Pancreas (tissue), 10 donors: ENCODE measurements at regions not wholly inside any gene's neighbourhood (a gene's known extent, or its start where the extent isn't known, plus 50 kb on each side); places are given as distances from the start of the nearest gene placed in this dataset.

ENCODE experiments used
- ATAC-seq, 4 donors: fragments of 200-7000 bp; cut with Tn5 transposase; one replicate each; pipeline versions ENCODE4 v1.8.0 to v1.9.1; 2020; ENCODE audit warnings: mild to moderate bottlenecking in 4 of 4, moderate library complexity in 4 of 4
- DNase-seq, 6 donors: peaks; one replicate each; pipeline ENCODE4 v3.0.0-alpha.2; 2020
- FAIRE-seq: peaks from 2 replicates; lab custom pipeline; 2012; peaks lifted over from hg19 to GRCh38; lab: Jason Lieb, UNC
- H3K27ac ChIP-seq, 4 donors: fragments of 200-600 bp; sonication (generic); 1 replicate in 3 of 4; 2 replicates in 1 of 4; pipeline versions ENCODE4 v1.5.0 to v1.8.0; 2020
- H3K27me3 ChIP-seq, 4 donors: fragments of 200-600 bp; one replicate each; pipeline ENCODE4 v1.8.0; 2021
- H3K36me3 ChIP-seq, 3 donors: fragments of 200-600 bp; sonication (generic) in 1 of 3; one replicate each; pipeline versions ENCODE4 v1.5.0 to v1.8.0; 2020 to 2021
- H3K4me1 ChIP-seq, 3 donors: fragments of 200-600 bp; one replicate each; pipeline ENCODE4 v1.8.0; 2021
- H3K4me3 ChIP-seq, 4 donors: fragments of 200-600 bp; sonication (generic) in 2 of 4; one replicate each; pipeline versions ENCODE4 v1.5.0 to v1.8.0; 2020 to 2021
- H3K9me3 ChIP-seq, 4 donors: fragments of 200-600 bp; one replicate each; pipeline ENCODE4 v1.8.0; 2021
- WGBS, 2 donors: extraction: QIAGEN DNeasy Blood & Tissue Kit; methylation state at CpG; one replicate each; pipeline ENCODE4 v1.1.7; 2013; 5-methylcytosine and 5-hydroxymethylcytosine counted together
- intact Hi-C, 3 donors: fragments of 100-400 bp; cut with DNase I; formaldehyde crosslinking; loops; one replicate each; pipeline versions ENCODE4 v1.11.1 to v1.14.2; 2022
- TF ChIP-seq, protein P1 (sequence below), 4 donors: fragments of 200-600 bp; sonication (generic) in 3 of 4; IDR thresholded peaks; one replicate each; pipeline versions ENCODE4 v1.5.0 to v1.8.0; 2021; ENCODE audit warnings: antibody characterized with exemption in 4 of 4
- donor health status: healthy with polysubstance abuse.
- donor health status: DM: no; HTN: no; CAD: no; lungs with moderate emphysema.
- donor health status: DM: no; HTN: no; CAD: no.
- donor health status: control.
- donor health status: control.
- donor health status: Bipolar disorder and iron deficiency.
- donor health status: DM: yes; HTN: yes; CAD: no.
- donor health status: DM: no; HTN: no; CAD: no.
- donor health status: DM: no; HTN: no; CAD: no.
- donor health status: DM: yes; HTN: yes; CAD: no.

DNA sequence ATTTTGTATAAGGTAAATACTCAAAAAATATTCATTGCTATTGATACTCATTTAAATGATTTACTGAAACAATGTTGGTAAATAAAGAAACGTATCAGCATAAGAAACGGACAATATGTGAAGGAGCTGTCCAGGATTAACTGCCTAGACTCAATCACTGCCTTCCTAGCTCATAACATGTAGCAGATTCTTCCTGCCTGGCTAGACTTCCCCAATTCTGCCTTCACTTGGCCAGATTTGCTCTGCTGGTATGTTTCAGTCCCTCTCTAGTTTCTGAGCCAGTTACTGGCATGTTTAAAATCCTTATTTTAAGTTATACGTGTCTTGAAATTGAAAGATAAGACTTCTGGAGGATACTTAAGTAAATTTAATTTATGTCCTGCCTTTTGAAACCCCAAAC is 740.3 kb downstream of the CENPC start:
- no peak for ATAC-seq
- WGBS, 2 donors, result 56 to 61% methylated on average over 3 of the region's 3 CpGs
- no peak for FAIRE-seq
- TF ChIP-seq, protein P1, sequence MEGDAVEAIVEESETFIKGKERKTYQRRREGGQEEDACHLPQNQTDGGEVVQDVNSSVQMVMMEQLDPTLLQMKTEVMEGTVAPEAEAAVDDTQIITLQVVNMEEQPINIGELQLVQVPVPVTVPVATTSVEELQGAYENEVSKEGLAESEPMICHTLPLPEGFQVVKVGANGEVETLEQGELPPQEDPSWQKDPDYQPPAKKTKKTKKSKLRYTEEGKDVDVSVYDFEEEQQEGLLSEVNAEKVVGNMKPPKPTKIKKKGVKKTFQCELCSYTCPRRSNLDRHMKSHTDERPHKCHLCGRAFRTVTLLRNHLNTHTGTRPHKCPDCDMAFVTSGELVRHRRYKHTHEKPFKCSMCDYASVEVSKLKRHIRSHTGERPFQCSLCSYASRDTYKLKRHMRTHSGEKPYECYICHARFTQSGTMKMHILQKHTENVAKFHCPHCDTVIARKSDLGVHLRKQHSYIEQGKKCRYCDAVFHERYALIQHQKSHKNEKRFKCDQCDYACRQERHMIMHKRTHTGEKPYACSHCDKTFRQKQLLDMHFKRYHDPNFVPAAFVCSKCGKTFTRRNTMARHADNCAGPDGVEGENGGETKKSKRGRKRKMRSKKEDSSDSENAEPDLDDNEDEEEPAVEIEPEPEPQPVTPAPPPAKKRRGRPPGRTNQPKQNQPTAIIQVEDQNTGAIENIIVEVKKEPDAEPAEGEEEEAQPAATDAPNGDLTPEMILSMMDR (IDR thresholded peaks at IDR 0.05), result no peak
- Histone ChIP-seq H3K4me1 (no peaks in the 10 kb centered on the region), H3K27ac (no peak overlapping the region), H3K27me3 (no peaks in the 10 kb centered on the region), H3K36me3 (no peaks in the 10 kb centered on the region), H3K4me3 (no peak overlapping the region), H3K9me3 (no peaks in the 10 kb centered on the region)
- intact Hi-C loops, result no loop called here
- DNase-seq, result no peak

DNA sequence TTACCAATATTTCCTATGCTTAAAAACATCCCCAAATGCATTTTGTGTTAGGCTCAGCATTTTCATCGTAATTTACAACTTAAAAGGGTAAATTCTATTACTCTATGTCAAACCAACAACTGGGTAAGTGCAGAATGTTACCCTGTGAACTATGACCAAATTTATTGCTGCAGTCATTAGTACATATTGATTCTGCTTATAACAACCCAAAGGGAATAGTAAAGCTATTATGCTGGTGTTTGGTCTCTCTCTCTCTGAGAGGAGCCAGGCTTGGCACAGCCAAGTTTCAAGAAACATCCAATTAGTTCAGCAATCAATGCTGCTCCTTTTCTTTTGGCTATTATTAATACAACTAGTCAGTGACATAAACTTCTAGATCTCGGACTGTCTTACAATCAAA is 747.7 kb downstream of the CENPC start:
- 38 to 50% methylated on average over 2 of the region's 2 CpGs for WGBS, 2 donors

DNA sequence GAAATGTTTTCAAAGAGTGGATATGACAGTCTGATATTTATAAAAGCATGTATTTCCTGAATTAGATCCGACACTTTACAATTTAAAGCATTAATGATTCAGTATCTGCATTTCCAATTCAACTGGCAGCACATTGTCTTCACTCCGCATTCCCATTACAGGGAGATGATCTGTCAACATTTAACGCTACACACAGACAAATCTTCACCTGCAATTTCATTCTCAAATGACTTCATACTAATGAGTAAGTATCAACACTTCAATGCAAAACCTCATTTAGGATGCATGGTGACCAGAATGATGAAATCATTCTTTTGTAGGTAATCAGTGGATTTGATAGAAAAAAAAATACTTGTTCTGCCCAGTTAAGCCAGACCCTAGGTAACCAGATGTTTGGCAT is 749.6 kb downstream of the CENPC start:
- no peaks in the 10 kb centered on the region for H3K9me3 ChIP-seq
- no peak overlapping the region for H3K27ac ChIP-seq
- ATAC-seq (no peak), DNase-seq (no peak), FAIRE-seq (no peak)
- no peaks in the 10 kb centered on the region for H3K27me3 ChIP-seq
- no peaks in the 10 kb centered on the region for H3K4me1 ChIP-seq
- TF ChIP-seq, protein P1 (IDR thresholded peaks at IDR 0.05), result no peak
- WGBS, 2 donors, result 80 to 82% methylated on average over 3 of the region's 3 CpGs
- intact Hi-C loops, result no loop called here
- no peaks in the 10 kb centered on the region for H3K36me3 ChIP-seq
- H3K4me3 ChIP-seq, result no peak overlapping the region

More for the DNA sequence above, 747.7 kb downstream of the CENPC start:
- ATAC-seq, result no peak
- H3K36me3 ChIP-seq, result no peaks in the 10 kb centered on the region
- H3K4me3 ChIP-seq, result no peak overlapping the region
- no peaks in the 10 kb centered on the region for H3K9me3 ChIP-seq
- H3K27ac ChIP-seq, result no peak overlapping the region
- no peak for DNase-seq
- intact Hi-C loops, result no loop called here
- TF ChIP-seq, protein P1 (IDR thresholded peaks at IDR 0.05), result no peak
- no peak for FAIRE-seq
- H3K27me3 ChIP-seq, result no peaks in the 10 kb centered on the region
- no peaks in the 10 kb centered on the region for H3K4me1 ChIP-seq

DNA sequence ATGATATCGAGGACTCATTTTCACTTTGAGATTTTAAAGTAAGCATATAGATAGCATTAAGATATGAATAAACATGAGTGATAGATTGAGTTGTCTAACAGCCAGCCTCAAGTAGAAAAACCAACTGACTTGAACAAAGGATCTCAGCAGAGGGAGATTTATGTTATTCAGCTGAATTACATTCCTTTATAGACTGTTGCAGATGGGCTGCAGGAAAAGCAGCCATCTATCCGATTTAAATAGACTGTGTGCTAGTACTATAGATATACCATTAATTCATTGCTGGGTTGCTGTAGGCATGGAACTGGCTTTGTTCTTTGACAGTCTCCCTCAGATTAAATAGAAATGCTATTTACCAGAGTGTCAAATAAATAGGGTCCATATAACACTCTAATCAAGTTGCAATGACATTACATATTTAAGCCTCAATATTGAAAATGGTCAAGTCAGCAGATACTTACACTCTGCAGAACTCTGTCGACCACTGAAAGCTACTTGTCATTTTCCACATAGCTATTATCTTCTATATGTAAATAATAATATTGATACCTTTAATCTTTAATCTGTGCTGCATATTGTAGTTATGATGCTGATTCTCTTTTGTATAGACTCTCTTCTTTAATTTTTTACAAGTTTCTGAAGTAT is 750.8 kb downstream of the CENPC start:
- FAIRE-seq (no peak), DNase-seq (no peak), ATAC-seq (no peak)
- Histone ChIP-seq H3K9me3 (no peaks in the 10 kb centered on the region), H3K27ac (no peak overlapping the region), H3K36me3 (no peaks in the 10 kb centered on the region), H3K4me3 (no peak overlapping the region), H3K27me3 (no peaks in the 10 kb centered on the region), H3K4me1 (no peaks in the 10 kb centered on the region)
- intact Hi-C loops, result no loop called here
- TF ChIP-seq, protein P1 (IDR thresholded peaks at IDR 0.05), result no peak
- WGBS, 2 donors, result 39 to 51% methylated on average over 3 of the region's 3 CpGs

DNA sequence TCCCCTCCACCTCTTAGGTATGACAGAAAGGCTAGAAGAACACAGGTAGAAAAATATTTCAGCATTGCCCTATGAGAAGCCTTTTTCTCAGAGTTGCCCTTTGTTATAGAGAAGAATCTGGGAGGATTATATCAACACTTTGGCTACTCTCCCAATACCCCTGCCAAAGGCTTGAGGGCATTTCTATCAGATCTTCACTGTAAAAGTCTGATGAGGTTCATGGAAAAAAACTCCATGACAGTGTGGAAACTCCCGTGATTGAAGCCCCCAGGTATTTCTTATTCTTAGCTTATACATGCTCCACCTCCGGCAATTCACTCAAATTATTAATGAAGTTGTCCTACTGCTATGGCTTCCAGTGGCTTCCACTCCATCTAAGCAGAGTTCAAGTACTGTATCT is 753.6 kb downstream of the CENPC start:
- DNase-seq, result no peak
- Histone ChIP-seq H3K27me3 (no peaks in the 10 kb centered on the region), H3K27ac (no peak overlapping the region), H3K9me3 (no peaks in the 10 kb centered on the region), H3K36me3 (no peaks in the 10 kb centered on the region), H3K4me3 (no peak overlapping the region), H3K4me1 (no peaks in the 10 kb centered on the region)
- intact Hi-C loops, result no loop called here
- no peak for ATAC-seq
- FAIRE-seq, result no peak
- TF ChIP-seq, protein P1 (IDR thresholded peaks at IDR 0.05), result no peak
- WGBS, 2 donors, result 61 to 87% methylated on average over 2 of the region's 2 CpGs
